ENCODE measurements at regions not wholly inside any gene's neighbourhood (a gene's known extent, or its start where the extent isn't known, plus 50 kb on each side); places are given as distances from the start of the nearest gene placed in this dataset.

- TF ChIP-seq CTCF (IDR thresholded peaks at IDR 0.05) (no peak), POLR2A (IDR thresholded peaks at IDR 0.05) (no peak), POLR2AphosphoS5 (IDR thresholded peaks at IDR 0.05) (no peak)
Observed at GRCh38 chr1:38430949-38431348, 384.4 kb upstream of the POU3F1 start.

Measured in breast epithelium (tissue), 3 donors.